ENCODE measurements at regions not wholly inside any gene's neighbourhood (a gene's known extent, or its start where the extent isn't known, plus 50 kb on each side); places are given as distances from the start of the nearest gene placed in this dataset.

DNA sequence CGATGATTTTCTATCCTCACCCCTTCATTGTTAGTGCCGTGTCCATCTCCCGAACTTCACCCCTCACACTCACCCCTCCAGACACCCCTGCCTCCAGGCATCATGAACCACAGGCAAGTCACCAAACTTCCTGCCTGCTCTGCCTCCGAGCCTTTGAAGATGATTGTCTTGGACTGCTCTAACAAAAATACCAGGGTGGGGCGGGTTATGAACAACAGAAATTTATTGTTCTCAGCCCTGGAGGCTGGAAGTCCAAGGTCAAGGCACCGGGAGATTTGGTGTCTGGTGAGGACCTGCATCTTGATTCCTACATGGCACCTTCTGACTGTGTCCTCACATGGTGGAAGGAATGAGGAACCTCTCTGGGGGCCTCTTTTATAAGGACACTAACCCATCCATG lies 1508.3 kb downstream of the TBC1D22A start:
- no peak for DNase-seq (ENCODE audit: low read depth)

DNA sequence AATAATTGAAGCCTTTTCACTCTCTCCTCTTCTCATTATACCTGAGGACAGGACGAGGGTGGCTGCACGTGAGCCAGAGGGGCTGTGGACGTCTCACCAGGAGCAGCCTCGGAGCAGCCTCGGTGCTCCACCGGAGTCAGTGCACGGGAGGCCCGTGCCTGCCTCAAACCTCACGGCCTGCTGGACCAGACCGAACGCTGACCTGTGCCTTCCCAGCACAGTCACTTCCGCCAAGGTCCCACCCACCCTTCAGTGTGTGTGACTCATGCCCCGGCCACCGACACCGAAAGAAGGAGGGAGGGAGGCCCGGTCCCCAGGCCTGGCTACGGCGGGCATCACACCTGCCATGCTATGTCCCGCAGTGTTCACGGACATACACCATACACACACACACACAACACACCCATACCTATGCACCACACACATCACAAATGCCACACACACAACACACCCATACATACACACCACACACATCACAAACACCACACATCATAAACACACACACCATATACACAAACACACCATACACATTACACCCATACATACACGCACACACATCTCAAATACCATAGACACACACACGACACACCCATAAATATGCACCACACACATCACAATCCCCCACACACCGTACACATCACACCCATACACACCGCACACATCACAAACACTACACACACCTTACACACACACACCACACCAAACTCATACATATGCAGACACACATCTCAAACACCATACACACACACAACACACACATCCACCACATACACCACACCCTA lies 1506.5 kb downstream of the TBC1D22A start:
- DNase-seq (ENCODE audit: low read depth): no peak

DNA sequence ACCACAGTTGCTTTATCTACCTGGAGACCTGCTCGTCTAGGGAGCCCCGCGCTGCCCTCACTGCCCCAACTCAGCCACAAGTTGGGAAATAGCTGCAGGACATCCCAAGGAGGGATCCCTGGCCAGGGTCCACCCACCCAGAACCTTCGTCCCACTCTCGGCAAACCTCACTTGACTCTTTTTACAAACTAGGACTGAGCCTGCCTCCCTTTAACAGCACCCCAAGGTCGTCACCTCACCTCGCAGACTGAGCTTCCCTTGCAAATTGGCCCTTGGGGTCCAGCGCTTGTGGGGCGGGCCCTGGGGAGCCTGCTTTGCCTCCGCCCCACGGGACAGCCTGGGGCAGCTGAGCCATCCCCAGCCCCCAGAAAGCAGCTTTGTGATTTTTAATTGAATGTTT lies 1505.8 kb downstream of the TBC1D22A start:
- DNase-seq (ENCODE audit: low read depth): no peak

DNA sequence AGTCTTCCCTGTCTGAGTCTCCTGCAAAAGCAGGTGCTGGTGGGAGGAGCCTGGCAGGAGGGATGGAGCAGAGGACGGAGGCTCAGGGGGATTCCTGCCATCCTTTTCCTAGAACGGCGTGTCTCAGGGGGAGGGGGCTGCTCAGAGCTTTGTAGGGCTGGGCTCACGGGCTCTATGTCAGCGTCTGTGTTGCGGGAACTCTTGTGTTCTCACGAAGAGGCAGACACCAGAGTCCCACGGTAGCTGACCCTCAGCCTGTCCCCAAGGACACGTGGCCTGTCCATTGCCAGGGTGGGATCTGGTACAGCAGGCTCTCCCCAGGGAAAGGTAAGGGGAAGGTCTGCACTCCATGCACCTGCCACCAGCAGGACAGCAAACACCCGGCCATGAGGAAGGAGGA lies 1505.2 kb downstream of the TBC1D22A start:
- DNase-seq (ENCODE audit: low read depth): no peak

DNA sequence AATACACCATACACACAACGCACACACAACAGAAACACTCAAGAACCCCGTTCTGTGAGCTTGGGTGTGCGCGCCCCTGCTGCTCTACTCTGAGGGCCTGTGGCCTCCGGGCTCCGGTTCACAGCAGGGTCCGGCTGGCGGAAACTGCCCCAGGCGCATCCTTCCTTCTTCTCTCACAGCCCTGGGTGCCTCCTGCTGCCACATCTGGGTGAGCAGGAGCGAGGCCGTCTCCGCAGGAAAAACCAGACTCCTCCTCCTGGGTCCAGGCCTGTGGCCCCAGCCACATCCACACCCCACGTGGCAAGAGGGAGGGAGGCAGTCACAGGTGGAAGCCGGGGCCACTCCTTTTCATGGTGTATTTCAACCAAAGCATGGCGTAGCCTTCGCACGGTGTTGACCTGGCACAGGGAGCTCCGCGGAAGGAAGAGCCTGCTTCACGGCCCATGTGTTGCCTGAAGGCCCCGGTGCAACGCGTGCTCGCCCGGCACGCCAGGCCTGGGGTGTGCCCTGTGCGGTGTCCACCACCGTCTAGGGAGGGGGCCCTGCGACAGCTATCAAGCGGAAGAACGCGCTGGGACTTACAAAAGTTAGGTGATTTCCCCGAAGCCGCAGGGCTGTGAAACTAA lies 1502.7 kb downstream of the TBC1D22A start:
- no peak for DNase-seq (ENCODE audit: low read depth)

DNA sequence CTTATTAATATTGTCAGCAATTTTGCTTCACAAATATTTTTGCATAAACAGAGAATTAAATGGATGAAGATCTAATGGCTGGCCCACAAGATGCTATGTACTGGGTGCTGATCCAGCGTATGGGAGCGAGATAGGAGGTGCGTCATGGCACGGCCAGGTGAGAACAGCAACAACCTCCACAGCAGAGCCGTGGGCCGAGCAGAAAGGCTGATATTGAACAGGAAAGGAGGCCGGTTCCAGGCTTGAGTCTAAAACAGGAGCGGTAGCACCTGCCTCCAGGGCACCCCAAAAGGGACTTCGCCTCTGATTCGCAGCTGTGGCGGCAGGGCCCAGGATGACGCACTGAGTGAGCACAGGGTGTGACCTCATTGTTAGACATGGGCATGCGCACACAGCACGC lies 1502.1 kb downstream of the TBC1D22A start:
- no peak for DNase-seq (ENCODE audit: low read depth)

DNA sequence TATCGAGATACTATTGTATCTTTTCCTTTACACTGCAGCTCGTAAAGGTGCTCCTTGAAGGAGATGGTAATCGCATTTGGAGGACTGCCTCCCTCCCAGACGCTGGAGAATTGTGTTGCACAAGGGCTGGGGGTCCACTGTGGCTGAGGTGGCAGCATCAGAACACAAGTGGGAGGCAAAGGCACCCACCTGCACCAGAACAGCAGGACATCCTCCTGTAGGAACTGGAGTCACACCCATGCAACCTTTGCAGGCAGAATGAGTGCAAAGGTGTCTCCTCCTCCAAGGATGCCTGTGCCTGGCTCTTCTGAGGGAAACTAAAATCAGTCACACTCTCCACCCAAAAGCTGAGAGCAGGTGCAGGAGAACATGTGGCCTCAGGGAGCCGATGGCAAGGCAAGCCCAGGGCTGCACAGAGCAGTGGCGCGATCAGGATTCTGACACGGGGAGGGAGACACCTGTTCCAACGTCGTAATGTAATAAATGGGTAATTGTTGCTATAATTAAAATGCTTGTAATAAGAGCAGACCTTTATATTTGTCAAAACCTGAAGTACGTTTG lies 1501.4 kb downstream of the TBC1D22A start:
- no peak for DNase-seq (ENCODE audit: low read depth)

DNA sequence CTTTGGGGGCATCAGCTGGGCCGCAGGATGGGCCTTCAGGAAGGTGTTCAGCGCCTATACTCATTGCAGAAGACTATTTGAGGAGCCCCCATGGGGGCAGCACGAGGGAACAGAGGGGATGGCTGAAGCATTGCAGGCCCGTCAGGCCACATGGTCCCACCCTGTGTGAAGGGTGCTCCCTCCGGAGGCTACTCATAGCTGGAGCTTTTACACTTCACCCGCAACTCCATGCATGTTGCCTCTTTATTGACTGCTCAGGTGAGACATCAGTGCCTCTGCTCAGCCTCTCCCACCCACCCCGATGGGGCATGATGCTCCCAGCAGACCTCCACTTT lies 1500.9 kb downstream of the TBC1D22A start:
- DNase-seq (ENCODE audit: low read depth): no peak

DNA sequence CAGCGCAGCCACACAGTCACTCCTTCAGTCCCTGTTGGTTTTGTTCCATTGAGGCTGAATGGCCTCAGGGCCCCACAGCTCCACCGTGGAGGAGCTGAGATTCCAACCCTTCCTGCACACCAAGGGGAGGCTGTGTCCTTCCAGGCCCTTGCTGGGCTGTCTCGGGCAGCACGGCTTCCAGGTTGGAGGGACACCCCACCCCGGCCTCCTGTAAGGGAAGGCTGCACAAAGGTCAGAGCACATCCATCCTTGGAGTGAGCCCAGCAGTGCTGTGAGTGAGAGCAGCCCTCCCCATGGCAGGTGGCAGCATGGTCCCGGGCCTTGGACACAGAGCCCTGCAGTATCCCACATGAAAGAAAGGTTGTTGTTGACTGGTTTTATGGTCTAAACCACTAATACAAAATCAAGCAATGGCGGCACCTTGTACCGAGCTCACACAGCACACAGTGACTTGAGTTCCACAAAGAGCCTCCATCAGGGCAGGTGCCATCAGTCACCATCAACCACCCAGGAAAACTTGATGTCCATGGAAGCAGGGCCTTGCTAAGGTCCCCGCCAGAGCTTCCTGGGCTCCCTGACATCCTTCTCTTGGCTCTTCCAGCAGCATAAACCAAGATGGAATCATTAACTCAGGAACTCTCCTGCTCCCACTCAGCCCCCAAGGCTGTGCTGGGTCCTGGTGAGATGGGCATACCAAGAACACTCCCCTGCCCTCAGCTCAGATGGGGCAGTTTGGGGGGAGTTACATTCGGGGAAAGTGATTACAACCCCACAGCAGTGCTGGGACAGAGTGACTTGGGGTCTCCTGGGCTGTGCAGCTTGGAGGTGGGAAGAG lies 1500.4 kb downstream of the TBC1D22A start:
- no peak for DNase-seq (ENCODE audit: low read depth)

DNA sequence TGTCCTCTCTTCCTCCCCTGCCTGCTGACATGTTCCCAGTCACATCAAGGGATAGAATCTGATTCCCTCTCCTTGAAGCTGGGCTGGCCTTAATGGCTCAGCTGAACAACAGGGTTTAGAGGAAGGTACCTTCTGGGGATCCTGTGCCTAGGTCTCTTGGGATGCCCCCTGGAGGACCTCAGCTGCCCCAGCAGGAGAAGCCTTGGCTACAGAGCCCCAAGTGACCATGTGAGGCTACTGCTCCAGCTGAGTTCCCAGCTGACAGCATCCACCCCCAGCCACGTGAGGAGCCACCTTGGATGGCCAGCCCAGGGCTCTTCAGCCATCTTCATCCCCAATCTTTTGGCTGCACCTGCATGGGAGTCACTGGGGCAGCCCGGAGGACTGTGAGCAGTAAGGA lies 1499.3 kb downstream of the TBC1D22A start:
- no peak for DNase-seq (ENCODE audit: low read depth)

DNA sequence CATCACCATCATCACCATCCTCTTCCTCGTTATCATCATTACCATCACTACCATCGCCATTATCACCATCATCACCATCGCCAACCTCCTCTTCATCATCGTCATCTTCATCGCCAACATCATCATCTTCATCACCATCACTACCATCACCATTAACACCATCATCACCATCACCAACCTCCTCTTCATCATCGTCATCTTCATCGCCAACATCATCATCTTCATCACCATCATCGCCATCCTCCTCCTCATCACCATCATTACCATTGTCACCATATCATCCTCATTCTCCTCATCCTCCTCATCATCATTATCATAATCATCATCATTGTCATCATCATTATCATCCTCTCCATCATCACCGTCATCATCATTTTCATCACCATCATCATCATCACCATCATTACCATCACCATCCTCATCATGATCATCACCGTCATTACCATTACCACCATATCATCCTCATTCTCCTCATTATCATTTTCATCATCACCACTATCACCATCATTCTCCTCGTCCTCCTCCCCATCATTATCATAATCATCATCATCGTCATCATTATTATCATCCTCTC lies 1498.7 kb downstream of the TBC1D22A start:
- DNase-seq (ENCODE audit: low read depth): no peak

DNA sequence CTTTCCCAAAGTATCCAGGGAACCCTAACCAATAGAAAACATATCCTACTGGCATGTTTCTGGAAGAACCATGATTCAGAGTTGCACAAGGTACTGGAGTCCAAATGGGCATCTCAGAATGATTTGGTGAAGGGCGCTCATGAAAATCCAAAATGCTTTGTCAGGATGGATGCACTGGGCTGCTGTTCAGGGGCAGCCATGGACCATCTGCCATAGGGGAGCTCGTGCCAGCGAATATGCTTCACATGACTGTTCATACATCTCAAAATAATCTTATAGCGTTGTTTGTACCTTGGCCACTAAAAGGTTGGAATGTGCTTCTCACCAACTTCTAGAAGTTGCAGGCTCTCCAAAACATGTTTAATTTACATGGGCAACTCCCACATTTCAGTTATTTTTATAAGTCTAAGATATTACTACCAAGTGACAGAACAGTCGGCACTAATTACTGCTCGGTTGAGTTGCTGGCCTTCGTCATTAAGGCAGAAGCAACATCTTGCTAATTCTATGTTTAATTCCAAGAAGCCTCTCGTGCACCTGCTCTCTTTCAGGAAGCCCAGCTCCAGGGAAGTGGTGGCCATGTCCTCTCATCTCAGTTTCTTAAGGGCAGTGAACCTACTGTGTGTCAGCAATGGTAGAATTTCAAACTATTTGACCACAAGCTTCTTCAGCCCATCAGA lies 1497.7 kb downstream of the TBC1D22A start:
- no peak for DNase-seq (ENCODE audit: low read depth)

DNA sequence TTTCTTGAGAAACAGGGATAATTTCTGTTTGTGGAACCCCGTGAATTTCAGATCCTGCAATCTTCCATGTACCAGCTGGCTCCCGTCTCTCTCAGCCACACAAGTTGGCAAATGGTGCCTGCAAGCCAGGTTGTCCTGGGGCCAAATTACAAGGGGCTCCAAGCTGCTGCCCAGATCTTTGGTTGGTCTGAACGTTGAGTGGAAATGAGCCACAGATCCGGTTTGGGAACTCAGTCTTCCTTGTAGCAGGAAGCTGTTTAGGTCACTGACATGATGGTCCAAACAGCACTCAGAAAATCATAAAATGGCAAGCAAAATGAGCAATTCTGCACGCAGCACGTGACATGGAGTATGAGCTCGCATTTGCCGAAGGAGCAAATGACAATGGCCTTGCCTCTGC lies 1496.4 kb downstream of the TBC1D22A start:
- DNase-seq (ENCODE audit: low read depth): no peak

DNA sequence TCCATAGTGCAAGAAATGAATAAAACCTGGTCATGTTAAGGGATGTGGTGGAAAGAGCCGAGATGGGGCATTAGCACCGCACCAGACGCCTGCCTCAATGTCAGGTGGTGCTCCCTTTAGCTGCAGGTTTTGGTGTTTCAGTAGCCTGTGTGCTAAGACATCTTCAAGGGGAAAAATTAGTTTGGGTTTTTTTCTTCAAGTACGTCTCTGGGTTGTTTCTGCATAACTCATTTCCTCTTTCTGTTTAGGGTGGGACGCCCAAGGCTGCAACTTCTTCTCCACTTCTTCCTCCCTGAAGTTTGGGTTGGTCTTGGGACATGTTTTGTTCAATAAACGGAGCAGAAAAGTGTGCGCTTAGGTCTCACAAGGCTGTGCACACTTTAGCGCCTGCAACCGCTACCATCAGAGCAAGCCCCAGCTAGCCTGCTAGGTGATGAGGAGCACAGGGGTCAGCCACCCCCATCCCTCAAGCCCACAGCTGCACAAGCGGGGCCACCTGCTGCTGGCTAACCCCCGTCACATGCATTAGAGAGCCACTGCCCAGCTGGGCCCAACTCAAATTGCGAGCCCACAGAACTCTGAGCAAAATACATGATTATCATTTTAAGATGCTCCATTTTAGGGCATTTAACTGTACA lies 1495.7 kb downstream of the TBC1D22A start:
- DNase-seq (ENCODE audit: low read depth): no peak

DNA sequence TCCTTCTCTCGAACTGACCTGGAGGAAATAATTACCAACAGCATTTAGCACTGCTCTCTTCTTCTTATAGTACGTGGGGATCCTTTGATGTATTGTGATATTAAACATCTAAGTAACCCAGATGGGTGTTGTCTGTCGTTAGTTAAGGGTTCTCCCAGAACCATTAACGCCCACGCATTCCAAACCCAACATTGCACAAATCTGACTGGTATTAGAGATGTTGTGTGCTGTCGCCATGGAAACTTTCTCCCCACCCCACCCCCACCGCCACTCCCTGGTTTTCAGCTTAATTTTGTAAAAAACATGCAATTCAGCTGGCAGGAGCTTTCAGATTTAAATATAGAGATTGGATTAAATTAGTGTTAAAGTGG lies 1495.2 kb downstream of the TBC1D22A start:
- DNase-seq (ENCODE audit: low read depth): no peak

DNA sequence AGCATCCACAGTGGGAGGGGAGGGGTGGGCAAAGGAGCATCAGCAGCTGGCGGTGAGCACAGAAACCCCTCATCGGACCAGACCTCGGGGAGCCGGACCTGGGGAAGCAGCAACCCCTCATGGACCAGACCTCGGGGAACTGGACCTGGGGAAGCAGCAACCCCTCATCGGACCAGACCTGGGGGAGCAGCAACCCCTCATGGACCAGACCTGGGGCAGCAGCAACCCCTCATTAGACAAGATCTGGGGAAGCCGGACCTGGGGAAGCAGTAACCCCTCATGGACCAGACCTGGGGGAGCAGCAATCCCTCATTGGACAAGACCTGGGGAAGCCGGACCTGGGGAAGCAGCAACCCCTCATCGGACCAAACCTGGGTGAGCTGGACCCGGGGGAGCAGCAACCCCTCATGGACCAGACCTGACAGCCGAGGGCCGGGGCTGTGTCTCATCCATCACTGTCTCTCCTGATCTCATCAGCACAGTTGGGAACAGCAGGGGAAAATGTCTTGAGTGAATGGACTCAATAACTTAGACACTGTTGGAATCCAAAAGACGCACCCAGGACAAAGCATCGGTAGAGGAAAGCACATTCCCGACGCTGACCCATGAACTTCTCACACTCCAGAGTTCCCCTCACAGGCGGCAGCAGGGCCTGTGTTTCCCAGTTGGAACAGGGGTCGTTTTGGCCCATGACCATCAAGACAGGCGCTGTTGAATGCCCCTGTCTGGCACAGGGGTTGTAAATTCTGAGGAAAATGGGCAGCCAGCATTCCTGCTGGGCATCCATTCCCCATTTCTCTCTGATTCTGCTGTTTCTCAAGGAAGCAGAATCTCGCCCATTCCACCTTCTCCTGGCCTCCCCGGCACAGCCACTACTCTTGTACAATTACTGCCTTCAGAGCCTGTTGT lies 1494.6 kb downstream of the TBC1D22A start:
- no peak for DNase-seq (ENCODE audit: low read depth)

DNA sequence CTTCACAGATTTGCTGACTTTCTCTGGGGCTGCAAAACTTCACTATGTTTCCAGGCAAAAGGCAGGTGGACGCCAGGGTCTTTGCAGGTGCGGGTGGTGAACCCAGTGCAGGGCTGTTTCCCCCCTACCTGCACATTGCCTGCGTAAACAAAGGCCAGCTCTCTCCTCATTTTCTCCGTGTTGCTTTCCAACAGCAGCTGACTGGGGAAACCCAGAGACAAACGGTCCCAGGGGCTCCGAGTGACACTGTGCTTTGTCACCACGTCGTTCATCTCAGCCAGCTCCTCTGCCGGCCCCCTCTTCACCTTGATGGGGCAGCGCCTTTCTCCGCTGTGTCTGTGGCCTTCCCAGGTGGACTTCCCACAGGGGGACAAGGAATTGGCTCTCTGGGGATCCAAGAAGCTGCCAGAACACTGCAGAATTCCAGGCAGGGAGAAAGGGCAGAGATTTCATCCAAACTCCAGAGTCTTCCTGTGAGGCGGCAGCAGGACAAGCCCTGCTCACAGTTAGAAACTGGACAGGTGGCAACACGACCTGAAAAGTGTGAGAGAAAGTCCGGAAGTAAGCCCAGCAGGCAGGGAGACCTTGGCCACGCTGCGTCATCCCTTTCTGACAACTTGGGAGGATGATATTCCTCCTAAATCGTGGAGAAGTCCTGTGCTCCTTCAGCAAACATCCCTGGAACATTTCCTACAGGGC lies 1493.7 kb downstream of the TBC1D22A start:
- no peak for DNase-seq (ENCODE audit: low read depth)

DNA sequence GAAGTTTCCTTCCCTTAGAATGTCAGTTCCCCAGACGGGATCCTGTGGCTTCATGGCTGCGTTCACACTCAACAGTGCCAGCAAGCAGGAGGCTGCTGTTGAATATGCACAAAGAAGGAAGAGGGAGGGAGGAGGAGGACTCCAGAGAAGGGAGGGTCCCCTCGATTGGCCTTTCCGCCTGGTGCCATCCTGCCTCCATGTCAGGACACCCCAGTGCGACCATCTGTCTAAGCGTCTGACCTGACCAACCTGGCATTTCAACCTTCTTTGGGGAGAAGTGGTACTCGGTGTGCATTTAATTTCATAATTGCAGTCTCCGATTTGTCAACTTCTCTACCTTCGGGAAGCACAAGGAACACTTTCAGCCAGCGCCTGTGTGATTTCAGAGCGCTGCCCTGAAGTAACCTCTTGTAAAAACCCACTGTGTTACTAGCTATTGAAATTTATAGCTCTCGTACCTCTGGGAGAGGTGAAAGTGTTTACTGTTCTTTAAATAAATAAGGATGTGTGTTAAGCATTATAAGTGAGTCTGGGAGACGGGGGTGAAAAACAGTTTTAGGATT lies 1491.9 kb downstream of the TBC1D22A start:
- DNase-seq (ENCODE audit: low read depth): no peak

DNA sequence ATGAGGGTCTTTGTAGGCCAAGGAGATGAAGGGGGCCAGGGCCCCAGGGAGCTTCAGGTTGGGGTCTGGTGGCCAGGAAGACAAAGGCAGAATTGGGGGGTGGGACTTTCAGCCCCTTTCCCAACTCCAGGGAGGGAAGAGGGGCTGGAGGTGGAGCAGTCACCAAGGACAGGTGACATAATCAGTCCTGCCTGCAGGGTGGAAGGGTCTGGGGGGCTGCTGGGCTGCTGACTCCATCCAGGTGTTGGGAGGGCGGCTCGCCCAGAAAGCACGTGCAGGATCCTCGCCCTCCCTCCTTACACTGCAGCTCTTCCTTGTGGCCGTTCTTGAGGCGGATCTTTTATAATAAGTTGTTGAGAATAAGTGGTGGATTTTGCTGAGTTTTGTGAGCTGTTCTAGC lies 1491.1 kb downstream of the TBC1D22A start:
- DNase-seq (ENCODE audit: low read depth): no peak
